Fibroblast of lung (primary cell): ENCODE measurements at regions not wholly inside any gene's neighbourhood (a gene's known extent, or its start where the extent isn't known, plus 50 kb on each side); places are given as distances from the start of the nearest gene placed in this dataset.

Source experiments
- DNase-seq, 2 donors: peaks; one replicate each; pipeline versions ENCODE4 v3.0.0 to v3.0.0-alpha.2; 2010; ENCODE audit warnings: low read depth in 2 of 2
- H2AFZ ChIP-seq: 2 replicates; pipeline ENCODE4 v1.5.1; 2012; ENCODE audit warnings: low read length, control low read depth, inconsistent platforms
- H3K27ac ChIP-seq: 2 replicates; pipeline ENCODE4 v1.5.1; 2011; ENCODE audit warnings: low read length, control low read depth; ENCODE audit not compliant: insufficient read depth
- H3K27me3 ChIP-seq: 2 replicates; pipeline ENCODE4 v1.5.1; 2011; ENCODE audit warnings: mild to moderate bottlenecking, low read length; ENCODE audit not compliant: control insufficient read depth, insufficient read depth
- H3K36me3 ChIP-seq: 2 replicates; pipeline ENCODE4 v1.5.1; 2011; ENCODE audit warnings: low read length; ENCODE audit not compliant: control insufficient read depth, insufficient read depth
- H3K4me1 ChIP-seq: 2 replicates; pipeline ENCODE4 v1.5.1; 2011; ENCODE audit warnings: low read length; ENCODE audit not compliant: control insufficient read depth, insufficient read depth; ENCODE audit errors: extremely low read depth
- H3K4me2 ChIP-seq: 2 replicates; pipeline ENCODE4 v1.5.1; 2011; ENCODE audit warnings: low read length, control low read depth; ENCODE audit not compliant: insufficient read depth; ENCODE audit errors: extremely low read depth
- H3K4me3 ChIP-seq, 4 experiments: fragments of 200-600 bp in 1 of 4; sonication (generic) in 1 of 4; replicated peaks in 1 of 4; 2 replicates each; pipeline ENCODE4 v1.5.1; 2011 to 2016; ENCODE audit warnings: low read length in 4 of 4, low read depth in 3 of 4, mild to moderate bottlenecking in 3 of 4, control low read depth in 2 of 4, inconsistent platforms in 1 of 4, mixed read lengths in 1 of 4; ENCODE audit not compliant: insufficient read depth in 1 of 4; ENCODE audit errors: control extremely low read depth in 1 of 4
- H3K79me2 ChIP-seq: 2 replicates; pipeline ENCODE4 v1.5.1; 2012; ENCODE audit warnings: mild to moderate bottlenecking, low read length, inconsistent platforms; ENCODE audit not compliant: control insufficient read depth, insufficient read depth
- H3K9ac ChIP-seq: 2 replicates; pipeline ENCODE4 v1.5.1; 2011; ENCODE audit warnings: mild to moderate bottlenecking, low read length, control low read depth; ENCODE audit not compliant: insufficient read depth
- H3K9me3 ChIP-seq: 2 replicates; pipeline ENCODE4 v1.5.1; 2012; ENCODE audit warnings: low read depth, low read length; ENCODE audit not compliant: control insufficient read depth, insufficient read depth
- H4K20me1 ChIP-seq: 2 replicates; pipeline ENCODE4 v1.5.1; 2011; ENCODE audit warnings: low read length; ENCODE audit not compliant: control insufficient read depth, insufficient read depth; ENCODE audit errors: extremely low read depth
- EZH2 ChIP-seq: IDR thresholded peaks from 2 replicates; pipeline ENCODE4 v1.5.1; 2012; ENCODE audit warnings: low read length, control low read depth, mild to moderate bottlenecking; ENCODE audit errors: missing control alignments
- TF ChIP-seq, protein P1 (sequence below), 2 donors: IDR thresholded peaks in 1 of 2; conservative IDR thresholded peaks in 1 of 2; 1 replicate in 1 of 2; 2 replicates in 1 of 2; pipeline ENCODE4 v1.5.1; 2011 to 2012; ENCODE audit warnings: low read length in 2 of 2, control low read depth in 1 of 2, inconsistent platforms in 1 of 2, low read depth in 1 of 2, mild to moderate bottlenecking in 1 of 2

GRCh38 chr21:22263890-22264289, 1265.7 kb downstream of the NCAM2 start:
- TF ChIP-seq EZH2, result no peak
- TF ChIP-seq, protein P1, sequence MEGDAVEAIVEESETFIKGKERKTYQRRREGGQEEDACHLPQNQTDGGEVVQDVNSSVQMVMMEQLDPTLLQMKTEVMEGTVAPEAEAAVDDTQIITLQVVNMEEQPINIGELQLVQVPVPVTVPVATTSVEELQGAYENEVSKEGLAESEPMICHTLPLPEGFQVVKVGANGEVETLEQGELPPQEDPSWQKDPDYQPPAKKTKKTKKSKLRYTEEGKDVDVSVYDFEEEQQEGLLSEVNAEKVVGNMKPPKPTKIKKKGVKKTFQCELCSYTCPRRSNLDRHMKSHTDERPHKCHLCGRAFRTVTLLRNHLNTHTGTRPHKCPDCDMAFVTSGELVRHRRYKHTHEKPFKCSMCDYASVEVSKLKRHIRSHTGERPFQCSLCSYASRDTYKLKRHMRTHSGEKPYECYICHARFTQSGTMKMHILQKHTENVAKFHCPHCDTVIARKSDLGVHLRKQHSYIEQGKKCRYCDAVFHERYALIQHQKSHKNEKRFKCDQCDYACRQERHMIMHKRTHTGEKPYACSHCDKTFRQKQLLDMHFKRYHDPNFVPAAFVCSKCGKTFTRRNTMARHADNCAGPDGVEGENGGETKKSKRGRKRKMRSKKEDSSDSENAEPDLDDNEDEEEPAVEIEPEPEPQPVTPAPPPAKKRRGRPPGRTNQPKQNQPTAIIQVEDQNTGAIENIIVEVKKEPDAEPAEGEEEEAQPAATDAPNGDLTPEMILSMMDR (conservative IDR thresholded peaks at IDR 0.05 in 1 of 2, IDR thresholded peaks at IDR 0.05 in 1 of 2; ENCODE audit: low read depth in 1 of 2, low read length in 2 of 2), result no peak
- Histone ChIP-seq H4K20me1 (no peaks in the 10 kb centered on the region), H3K27me3 (no peaks in the 10 kb centered on the region), H3K79me2 (no peaks in the 10 kb centered on the region), H3K27ac (no peak overlapping the region), H3K4me2 (no peak overlapping the region), H3K9ac (no peak overlapping the region), H3K9me3 (no peaks in the 10 kb centered on the region), H3K4me3 (no peak overlapping the region), H3K36me3 (no peaks in the 10 kb centered on the region), H2AFZ (no peak overlapping the region), H3K4me1 (no peaks in the 10 kb centered on the region)
- DNase-seq, result no peak

DNA sequence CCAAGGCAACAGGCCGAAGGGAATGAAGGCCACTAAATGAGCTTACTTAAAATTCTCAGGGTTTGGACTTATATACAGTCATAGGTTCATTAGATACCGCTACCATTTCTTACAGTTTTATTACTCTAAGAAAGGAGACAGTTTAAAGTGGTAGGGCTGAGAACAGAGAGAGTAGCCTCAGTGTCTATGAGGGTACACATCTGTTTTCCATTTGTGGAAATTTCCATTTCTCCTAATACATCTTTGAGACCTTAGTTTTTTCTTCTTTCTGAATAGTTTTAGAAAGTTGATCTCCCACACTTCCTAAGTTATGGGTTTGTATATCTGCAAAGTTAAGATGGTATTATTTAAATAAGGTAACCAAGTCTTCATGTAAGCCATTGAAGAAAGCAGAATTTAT, 1279.1 kb downstream of the NCAM2 start:
- Histone ChIP-seq H3K9me3 (no peaks in the 10 kb centered on the region), H3K79me2 (no peaks in the 10 kb centered on the region), H3K4me1 (no peaks in the 10 kb centered on the region), H3K4me3 (no peak overlapping the region), H2AFZ (no peak overlapping the region), H3K27me3 (no peaks in the 10 kb centered on the region), H3K9ac (no peak overlapping the region), H3K4me2 (no peak overlapping the region), H3K27ac (no peak overlapping the region), H3K36me3 (no peaks in the 10 kb centered on the region), H4K20me1 (no peaks in the 10 kb centered on the region)
- DNase-seq, result no peak
- TF ChIP-seq, protein P1 (conservative IDR thresholded peaks at IDR 0.05 in 1 of 2, IDR thresholded peaks at IDR 0.05 in 1 of 2; ENCODE audit: low read depth in 1 of 2, low read length in 2 of 2), result no peak
- no peak for TF ChIP-seq EZH2

DNA sequence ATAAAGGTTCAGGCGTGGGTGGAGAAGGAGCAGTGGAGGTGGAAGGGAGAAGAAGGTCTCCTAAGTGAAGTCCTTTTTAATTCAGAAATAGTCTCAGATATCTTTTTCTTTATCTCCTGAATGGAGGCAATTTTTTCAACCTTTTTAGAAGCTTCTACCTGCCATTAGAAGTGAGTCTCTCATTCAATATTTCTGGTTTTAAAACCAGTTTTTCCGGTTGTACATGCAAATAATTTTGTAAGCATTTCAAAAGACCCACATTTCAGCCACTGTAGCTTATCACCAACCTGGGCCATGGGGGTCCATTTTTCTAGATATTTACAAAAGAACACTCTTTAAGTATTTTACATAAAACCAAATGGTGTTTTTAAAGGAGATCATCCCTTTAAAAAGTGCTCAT, 1280.2 kb downstream of the NCAM2 start:
- Histone ChIP-seq H3K4me2 (no peak overlapping the region), H3K27ac (no peak overlapping the region), H3K9me3 (no peaks in the 10 kb centered on the region), H3K9ac (no peak overlapping the region), H4K20me1 (no peaks in the 10 kb centered on the region), H3K27me3 (no peaks in the 10 kb centered on the region), H3K4me1 (no peaks in the 10 kb centered on the region), H3K79me2 (no peaks in the 10 kb centered on the region), H3K36me3 (no peaks in the 10 kb centered on the region), H3K4me3 (no peak overlapping the region), H2AFZ (no peak overlapping the region)
- TF ChIP-seq EZH2, result no peak
- TF ChIP-seq, protein P1 (conservative IDR thresholded peaks at IDR 0.05 in 1 of 2, IDR thresholded peaks at IDR 0.05 in 1 of 2; ENCODE audit: low read depth in 1 of 2, low read length in 2 of 2), result no peak
- DNase-seq, result no peak
